Anterior cingulate cortex (tissue), 58 donors: ENCODE measurements at regions not wholly inside any gene's neighbourhood (a gene's known extent, or its start where the extent isn't known, plus 50 kb on each side); places are given as distances from the start of the nearest gene placed in this dataset.
"Not testable (repeated sequence)": the region's sequence is repeated elsewhere in the genome, so short reads cannot be mapped to it uniquely, and the experiment has no call there.

Experiments used
- DNase-seq, 58 donors: peaks; one replicate each; lab custom pipeline; 2025; lab: John Stamatoyannopoulos, UW

- no peak for DNase-seq
These were observed 131.6 kb upstream of the SLC24A2 start for GRCh38 chr9:19920401-19920800.

GRCh38 chr9:19918630-19919029 lies 129.8 kb upstream of the SLC24A2 start:
- DNase-seq: no peak

- no peak for DNase-seq
These were observed 125.2 kb upstream of the SLC24A2 start for GRCh38 chr9:19914044-19914443.

DNA sequence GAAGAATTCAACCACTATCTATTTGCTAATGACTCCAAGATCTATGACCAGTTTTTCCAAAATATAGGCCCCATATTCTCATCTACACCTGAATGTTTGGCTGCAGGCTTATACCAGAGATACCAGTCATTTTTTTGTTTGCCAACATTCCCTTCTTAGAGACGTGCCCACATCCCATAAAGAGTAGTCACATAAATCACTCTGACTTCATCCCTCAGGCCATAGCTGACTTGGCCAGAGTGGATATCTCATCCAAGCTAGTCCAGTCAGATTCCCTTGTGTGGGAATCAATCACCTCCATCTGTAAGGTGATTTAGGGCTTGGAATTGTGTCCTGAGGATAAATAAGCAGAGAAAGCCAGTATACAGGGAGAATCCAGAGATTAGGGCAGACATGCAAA lies 124.3 kb upstream of the SLC24A2 start:
- no peak for DNase-seq

GRCh38 chr9:19903076-19903475 lies 114.2 kb upstream of the SLC24A2 start:
- DNase-seq: no peak

GRCh38 chr9:19901586-19901985 lies 112.7 kb upstream of the SLC24A2 start:
- no peak for DNase-seq

DNA sequence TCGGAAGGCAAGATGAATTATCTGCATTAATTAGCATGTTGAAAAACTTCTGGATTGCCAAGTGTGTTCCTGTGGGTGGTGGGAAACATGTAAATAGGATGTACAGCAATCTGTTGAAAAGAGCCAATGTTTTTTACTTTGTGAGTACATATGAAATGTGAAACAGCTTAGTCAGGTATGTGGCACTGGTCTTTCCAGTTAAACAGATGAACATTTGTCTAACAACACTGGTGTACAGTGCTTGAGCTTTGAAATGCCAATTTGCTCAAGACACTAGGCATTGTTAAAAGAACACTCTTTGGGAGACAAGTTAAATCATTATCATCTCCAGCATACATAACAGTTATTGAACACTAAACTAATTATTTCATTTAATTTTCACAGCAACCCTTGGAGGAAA lies 107.3 kb upstream of the SLC24A2 start:
- no peak for DNase-seq

- not testable (repeated sequence) for DNase-seq
These were observed 106.7 kb upstream of the SLC24A2 start for GRCh38 chr9:19895578-19895977.

- DNase-seq: no peak
These were observed 106.2 kb upstream of the SLC24A2 start for GRCh38 chr9:19895006-19895405.

GRCh38 chr9:19885608-19886007 lies 96.8 kb upstream of the SLC24A2 start:
- no peak for DNase-seq

DNA sequence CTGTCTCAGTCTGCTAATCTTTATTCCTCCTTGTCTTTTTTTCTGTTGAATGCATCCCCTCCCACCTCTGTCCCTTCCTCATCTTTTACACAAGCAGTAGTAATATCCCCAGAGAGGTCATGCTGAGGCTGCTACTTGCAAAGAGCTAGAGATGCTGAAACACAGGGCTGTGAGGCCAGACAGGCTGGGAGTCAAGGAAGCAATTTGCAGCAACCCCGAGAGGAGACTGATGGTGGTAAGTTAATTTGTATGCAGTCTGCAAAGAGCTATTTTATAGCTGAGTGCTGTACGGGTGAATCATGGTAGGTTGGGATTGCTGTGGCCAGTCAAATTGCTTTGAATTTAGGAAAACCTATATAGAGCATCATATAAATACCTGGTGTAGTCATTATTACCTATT lies 90.2 kb upstream of the SLC24A2 start:
- DNase-seq: no peak

- no peak for DNase-seq
These were observed 87.9 kb upstream of the SLC24A2 start for GRCh38 chr9:19876569-19877316.

DNA sequence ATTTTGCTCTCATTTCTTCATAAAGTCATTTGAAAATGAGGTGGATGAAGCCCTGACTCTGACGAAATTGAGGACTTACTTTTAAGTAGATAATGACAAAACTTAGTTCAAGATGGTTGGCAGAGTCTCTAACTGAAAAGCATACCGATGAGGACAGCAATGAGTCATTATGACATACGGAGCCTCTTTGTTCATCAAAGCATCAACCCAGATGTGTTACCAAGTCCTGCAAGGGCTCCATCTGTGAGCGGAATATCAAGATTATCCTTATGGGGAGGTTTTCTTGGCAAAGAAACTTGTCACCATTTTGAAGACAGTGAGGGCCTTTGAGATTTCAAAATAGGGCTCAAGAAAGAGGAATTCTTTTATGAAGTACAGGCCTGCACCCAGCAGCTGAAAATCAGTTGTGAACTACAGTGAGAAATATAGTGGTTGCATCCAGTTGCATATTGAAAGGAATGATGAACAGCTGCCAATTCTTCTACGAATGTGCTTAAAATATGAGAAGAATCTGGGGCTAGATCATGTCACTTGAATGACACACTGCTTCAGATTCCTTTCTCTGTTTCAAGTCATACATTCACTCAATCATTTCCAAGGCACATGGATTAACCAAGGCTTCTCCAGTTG lies 86.6 kb upstream of the SLC24A2 start:
- DNase-seq: no peak

GRCh38 chr9:19873188-19873587 lies 84.4 kb upstream of the SLC24A2 start:
- DNase-seq: not testable (repeated sequence)

- no peak for DNase-seq
These were observed 82.2 kb upstream of the SLC24A2 start for GRCh38 chr9:19870988-19871387.

- no peak for DNase-seq
These were observed 52.1 kb upstream of the SLC24A2 start for GRCh38 chr9:19840953-19841352.
